ENCODE measurements at regions not wholly inside any gene's neighbourhood (a gene's known extent, or its start where the extent isn't known, plus 50 kb on each side); places are given as distances from the start of the nearest gene placed in this dataset.
A peak's percentile ranks its signal among the peaks of the same experiment; 100 is the strongest.
"Not testable (repeated sequence)": the region's sequence is repeated elsewhere in the genome, so short reads cannot be mapped to it uniquely, and the experiment has no call there.

DNA sequence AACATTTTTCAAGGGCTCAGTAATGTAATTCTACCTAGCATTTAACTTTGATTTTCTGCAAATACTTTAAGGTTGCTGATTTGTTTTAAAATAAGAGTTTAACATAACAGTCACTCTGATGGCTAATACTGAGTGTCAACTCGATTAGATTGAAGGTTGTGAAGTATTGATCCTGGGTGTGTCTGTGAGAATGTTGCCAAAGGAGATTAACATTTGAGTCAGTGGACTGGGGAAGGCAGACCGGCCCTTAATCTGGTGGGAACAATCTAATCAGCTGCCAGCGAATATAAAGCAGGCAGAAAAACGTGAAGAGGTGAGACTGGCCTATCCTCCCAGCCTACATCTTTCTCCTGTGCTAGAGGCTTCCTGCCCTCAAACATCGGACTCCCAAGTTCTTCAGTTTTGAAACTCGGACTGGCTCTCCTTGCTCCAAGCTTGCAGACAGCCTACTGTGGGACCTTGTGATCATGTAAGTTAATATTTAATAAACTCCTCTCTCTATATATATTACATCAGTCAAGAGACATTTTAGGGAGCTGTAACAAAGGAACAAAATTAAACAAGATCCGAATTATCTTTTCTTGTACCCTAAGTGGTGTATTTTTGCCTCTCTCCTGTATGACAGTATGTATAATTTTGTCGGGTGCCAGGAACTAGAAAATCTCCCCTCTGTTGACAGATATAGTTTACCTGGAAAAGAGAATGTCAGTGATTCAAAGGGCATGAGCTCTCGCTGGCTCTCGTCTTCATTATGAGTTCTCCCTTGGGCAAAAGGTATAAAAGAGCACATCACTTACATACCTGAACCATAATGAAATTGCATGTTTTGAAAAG is 576.1 kb downstream of the LRRC70 start:
- ATAC-seq: no peak
- intact Hi-C loops (cut with micrococcal nuclease): no loop called here
- no peak for DNase-seq

DNA sequence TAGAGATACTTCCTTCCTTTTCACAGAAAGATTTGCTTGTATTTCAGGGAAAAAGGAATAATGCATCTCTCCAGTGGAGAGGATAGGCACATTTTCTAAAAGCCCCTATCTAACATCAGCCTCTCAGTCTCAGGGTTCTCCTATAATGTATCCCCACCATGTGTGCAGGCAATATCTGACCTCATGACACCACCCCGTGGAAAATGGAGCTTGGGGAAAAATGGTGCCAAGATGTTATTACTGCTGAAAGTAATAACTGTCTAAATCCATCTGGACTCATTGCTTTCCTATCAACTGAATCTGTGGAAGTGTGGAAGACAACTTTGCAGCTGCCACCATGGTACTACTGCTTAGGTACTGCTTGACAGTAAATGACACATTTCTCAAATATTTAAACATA is 574.3 kb downstream of the LRRC70 start:
- no peak for ATAC-seq

DNA sequence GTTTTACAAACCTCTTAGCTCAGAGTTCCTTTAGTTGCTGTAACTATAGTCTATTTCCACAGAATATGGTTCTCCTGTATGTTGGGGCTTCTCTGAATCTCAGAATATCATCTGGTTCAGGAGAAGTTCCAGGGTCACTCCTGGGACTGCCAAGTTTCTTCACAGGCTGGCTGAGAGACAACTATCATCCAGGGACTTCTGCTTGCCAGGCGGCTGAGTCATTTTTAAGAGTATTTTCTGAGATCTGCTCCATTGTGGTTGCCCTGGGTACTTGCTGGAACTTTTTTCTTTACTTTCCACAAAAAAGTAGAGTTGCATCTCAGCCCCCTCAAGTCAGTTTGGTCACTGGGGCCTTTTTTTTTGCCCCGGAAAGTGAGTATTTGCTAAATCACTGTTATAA is 566.5 kb downstream of the LRRC70 start:
- intact Hi-C loops (cut with micrococcal nuclease): no loop called here
- DNase-seq: peak; percentile 22
- peak; percentile 44 for ATAC-seq

More for the DNA sequence above, 574.3 kb downstream of the LRRC70 start:
- no peak for DNase-seq
- intact Hi-C loops (cut with micrococcal nuclease): no loop called here

DNA sequence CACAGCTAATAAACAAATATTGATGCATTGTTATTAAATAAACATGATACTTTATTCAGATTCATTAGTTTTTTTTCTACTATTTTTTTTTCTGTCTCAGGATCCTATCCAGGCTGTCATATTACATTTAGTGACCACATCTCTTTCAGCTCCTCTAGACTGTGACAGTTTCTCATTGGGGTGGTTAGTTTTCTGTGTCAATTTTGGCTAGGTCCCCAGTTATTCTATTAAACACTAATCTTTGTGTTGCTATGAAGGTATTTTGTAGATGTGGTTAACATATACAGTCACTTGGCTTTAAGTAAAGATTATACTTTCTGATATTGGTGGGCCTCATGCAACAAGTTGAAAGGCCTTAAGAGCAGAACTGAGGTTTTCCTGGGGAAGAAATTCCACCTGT is 563.0 kb downstream of the LRRC70 start:
- DNase-seq (no peak), ATAC-seq (no peak)
- intact Hi-C loops (cut with micrococcal nuclease): no loop called here

DNA sequence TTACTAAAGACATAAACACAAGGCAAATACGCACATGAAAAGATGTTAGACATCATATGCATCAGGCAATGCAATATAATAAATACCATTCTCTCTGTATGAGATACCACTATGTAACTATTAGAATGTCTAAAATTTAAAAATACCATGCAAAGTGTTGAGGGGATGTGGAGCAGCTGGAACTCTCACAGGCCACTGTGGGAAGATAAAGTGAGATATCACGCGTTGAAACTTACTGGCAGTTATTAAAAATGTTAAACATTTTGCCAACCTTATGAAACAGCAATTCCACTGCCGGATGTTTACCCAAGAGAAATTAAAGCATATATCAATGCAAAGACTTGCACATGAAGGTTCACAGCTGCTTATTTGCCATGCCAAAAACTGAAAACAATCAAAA is 556.7 kb downstream of the LRRC70 start:
- intact Hi-C loops (cut with micrococcal nuclease): no loop called here
- ATAC-seq (no peak), DNase-seq (no peak)

DNA sequence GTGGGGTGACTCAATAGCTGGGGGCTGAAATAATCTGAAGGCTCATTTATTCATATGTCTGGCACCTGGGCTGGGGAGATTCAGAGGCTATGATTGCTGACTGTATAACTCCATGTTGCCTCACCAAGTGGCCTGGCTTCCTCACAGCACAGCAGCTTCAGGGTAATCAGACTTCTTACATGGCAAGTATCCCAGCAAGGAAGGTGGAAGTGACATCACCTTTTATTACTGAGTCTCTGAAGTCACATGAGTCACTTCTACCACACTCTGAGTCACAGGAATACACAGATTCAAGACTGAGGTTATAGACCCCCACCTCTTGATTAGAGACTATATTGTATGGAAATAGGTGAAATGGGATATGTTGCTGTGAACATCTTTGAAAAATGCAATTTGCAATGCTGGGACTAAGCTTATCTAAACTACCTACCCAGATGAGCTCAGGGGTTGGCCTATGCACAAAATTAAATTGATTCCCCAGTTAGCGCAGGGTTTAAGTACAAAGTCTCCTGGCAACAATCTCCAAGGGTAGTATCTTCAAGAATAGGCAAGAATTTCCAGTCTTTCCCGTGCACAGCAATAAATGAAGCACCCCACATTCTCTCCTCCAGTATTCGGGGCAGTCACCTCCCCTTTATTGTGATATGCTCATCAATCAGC is 553.1 kb downstream of the LRRC70 start:
- intact Hi-C loops (cut with micrococcal nuclease): no loop called here
- DNase-seq (no peak), ATAC-seq (no peak)

DNA sequence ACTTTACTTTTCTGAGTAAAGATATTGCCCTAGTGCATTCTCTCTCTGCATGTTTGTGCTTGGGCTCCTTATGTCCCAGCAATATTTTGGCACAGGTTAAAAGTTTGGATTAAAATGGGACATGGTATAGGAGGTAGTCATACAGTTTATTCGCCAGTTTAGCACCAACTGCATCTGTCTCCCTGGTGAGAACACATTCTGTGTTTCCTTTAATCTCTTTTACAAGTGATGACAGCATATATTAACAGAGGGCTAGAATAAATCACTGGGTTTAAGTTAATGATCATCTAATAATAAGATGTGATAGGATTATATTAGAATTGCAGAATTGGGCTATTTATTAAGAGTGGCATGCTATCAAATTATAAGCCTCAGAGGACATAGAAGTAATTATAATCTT is 550.1 kb downstream of the LRRC70 start:
- DNase-seq (no peak), ATAC-seq (no peak)
- intact Hi-C loops (cut with micrococcal nuclease): no loop called here

DNA sequence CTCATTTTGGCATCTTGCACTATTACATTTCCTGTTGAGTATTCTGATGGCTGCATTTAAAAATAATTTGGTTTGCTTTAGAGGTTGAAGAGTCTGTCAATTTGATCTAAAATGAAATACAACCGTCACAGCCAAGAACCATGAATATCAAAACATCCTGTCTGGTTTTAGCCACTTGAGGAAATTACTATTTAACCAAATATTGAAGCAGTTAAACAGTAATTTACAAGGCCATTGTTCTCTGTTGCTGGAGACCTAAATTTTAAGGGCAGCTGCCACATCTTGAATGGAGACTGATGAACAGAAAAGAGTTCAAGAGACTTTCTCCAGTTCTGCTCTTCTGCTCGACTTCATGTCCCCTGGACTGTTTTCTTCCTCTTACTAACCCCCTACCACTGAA is 549.4 kb downstream of the LRRC70 start:
- intact Hi-C loops (cut with micrococcal nuclease): no loop called here

DNA sequence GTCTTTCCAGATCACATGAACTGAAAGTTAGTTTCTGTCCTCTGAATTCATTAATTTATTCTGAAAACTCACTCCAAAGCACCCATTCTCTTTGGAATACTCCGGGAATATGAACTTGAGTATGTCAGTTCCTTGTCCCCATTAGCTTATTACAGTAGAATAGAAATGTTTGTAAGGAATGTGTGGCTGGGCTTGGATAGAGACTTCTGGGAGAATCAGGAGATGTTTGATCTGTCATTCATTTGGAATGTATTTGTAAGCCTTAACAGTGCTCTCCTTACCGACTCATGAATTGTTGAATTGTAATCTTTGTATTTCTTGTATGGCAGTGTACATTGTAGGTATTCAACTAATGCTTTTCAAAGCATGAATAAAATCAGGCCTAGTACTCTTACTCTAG is 548.4 kb downstream of the LRRC70 start:
- no peak for ATAC-seq

More for the DNA sequence above, 549.4 kb downstream of the LRRC70 start:
- DNase-seq: no peak
- ATAC-seq: no peak

DNA sequence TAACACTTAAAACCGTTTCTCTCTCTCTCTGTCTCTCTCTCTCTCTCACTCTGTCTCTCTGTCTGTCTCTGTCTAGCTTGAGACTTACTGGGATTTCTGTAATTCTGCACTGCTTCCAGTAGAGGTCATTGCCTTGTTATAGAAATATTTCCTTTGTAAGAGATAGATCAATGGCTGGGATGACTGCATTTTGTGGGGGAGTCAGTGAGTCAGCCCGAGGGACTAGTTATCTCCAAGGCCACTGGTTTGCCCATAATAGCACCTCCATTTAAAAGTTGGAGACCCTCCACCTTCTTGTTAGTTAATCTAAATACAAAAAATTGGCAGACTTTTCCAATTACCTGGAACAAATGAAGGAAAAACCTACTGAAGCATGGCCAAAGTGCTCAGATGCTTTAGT is 547.2 kb downstream of the LRRC70 start:
- ATAC-seq (no peak), DNase-seq (no peak)
- intact Hi-C loops (cut with micrococcal nuclease): no loop called here

More for the DNA sequence above, 548.4 kb downstream of the LRRC70 start:
- DNase-seq: no peak
- intact Hi-C loops (cut with micrococcal nuclease): no loop called here

DNA sequence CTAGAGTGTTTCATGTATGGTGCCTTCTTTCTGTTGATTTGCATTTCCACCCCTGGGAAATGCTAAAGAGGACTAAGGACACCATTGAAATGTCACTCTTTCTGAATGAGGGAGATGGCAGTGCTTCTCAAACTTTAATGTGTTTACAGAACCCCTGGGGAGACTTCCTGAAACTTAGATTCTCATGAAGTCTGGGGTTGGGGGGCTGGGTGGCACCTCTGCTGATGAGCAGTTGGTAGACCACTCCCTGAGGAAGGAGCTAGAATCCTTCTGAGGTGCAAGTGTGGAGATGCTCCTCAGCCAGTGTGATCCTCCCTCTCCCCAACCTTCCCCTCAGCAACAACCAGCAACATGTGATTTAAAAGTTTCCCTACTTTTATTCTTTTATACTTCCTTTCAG is 546.8 kb downstream of the LRRC70 start:
- intact Hi-C loops (cut with micrococcal nuclease): no loop called here
- DNase-seq (no peak), ATAC-seq (no peak)

DNA sequence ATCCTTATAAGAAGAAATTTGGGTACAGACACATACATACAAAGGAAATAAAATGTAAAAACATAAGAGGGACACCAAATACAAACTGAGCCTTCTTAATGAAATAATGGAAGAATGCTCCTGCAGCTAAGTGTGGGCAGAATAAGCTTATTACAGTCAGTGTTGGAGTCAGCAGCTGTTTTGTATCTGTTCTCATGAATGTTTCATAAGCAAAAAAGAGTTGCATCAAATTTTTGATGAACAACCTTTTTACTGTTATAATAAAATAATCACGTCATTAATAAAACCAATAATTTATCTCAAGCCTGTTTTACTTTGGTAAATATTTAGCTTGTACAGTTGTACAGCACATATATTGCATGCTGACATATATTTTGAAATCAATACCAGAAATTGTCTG is 545.6 kb downstream of the LRRC70 start:
- DNase-seq (no peak), ATAC-seq (no peak)
- intact Hi-C loops (cut with micrococcal nuclease): no loop called here

DNA sequence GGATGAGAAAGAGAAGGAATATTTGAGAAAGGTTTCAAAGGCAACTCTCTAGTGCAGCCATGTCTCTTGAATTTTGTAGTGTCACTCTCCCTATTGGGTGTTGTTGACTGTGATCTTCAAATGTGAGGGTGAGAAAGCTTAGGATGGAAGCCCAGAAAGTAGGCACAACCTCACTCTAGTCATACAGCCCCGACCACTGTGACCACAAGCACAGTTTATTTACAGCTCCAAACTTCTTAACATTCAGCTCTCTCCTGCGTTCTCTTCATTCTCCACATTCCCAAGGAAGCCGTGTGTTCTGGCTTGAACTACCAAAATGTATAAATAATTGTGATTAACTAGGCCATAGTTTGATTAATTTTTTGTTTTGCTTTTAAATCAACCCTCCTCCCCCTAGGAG is 542.9 kb downstream of the LRRC70 start:
- intact Hi-C loops (cut with micrococcal nuclease): no loop called here
- DNase-seq (no peak), ATAC-seq (no peak)

DNA sequence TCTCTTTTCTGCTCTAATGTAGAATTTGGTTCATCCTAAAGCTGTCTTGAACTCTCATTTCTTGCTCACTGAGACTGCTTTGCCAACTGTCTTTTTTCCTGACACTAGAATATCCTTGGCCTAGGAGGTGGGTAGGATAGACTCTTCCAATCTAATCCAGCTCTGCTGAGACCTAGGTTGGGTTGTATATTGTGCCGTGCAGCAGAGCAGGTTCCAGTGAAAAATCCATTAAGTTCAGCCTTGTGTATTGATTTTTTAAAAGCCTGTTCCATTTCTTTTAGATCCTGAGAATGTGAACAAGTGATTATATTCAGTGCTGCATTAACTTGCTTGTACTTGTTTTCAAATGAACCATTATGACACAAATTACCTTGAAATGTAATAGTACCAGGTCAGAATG is 539.6 kb downstream of the LRRC70 start:
- intact Hi-C loops (cut with micrococcal nuclease): no loop called here
- ATAC-seq: no peak
- DNase-seq: no peak

DNA sequence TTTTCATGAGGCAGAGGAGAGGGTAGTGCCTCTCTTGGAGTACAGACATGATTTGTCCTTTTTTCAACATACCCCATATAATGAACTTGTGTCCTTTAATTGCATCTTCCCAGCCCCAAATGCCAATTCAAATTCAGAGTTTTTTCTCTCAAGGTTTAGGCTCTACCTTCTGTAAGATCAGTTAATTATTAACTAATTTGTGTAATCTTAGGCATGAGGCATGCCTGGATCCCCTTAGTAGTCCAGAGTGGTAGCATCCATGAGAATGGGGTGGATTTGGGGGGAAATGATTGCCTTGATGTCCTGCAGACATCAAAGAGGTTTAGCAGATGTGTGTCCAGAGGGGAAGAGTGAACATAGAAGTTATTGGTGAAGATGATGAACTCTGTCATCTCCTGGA is 533.3 kb downstream of the LRRC70 start:
- ATAC-seq (no peak), DNase-seq (no peak)
- intact Hi-C loops (cut with micrococcal nuclease): no loop called here

DNA sequence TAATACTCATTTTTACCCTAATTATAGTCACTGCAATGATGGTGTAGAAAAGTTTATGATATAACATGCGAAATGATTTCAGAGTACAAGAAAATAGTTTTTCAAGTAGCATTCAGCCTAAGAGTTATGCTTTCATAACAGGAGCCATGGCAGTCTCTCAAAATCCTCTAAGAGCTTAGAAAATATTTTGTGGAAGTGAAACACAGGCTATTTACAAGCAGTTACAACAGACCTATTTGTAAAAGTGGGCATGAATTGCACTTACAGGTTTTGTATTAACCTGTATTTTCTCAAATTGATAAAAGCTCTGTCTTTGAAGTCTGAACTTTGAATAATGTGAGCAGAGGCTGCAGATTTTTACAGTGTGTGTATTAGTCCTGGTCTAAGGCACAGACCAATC is 523.3 kb downstream of the LRRC70 start:
- intact Hi-C loops (cut with micrococcal nuclease): no loop called here
- ATAC-seq: no peak

DNA sequence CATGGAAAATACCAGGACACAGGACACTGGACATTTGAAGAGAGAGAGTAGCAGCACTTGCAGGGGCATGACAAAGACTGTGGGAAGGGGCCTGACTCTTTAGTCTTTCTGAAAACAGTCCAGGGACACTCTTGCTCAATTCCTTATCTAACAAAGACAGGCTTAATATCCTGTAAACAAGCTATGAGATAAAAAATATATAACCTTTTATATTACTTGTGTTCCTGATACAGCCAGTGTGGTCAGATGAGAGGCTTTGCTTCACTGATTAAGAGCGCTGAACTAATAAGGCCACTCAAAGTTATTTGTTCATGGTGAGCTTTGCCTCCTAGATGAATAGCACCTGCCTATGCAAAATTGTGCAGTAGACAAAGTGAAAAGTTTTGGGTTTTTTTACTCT is 518.7 kb downstream of the LRRC70 start:
- intact Hi-C loops (cut with micrococcal nuclease): no loop called here
- DNase-seq (no peak), ATAC-seq (no peak)

More for the DNA sequence above, 523.3 kb downstream of the LRRC70 start:
- no peak for DNase-seq

DNA sequence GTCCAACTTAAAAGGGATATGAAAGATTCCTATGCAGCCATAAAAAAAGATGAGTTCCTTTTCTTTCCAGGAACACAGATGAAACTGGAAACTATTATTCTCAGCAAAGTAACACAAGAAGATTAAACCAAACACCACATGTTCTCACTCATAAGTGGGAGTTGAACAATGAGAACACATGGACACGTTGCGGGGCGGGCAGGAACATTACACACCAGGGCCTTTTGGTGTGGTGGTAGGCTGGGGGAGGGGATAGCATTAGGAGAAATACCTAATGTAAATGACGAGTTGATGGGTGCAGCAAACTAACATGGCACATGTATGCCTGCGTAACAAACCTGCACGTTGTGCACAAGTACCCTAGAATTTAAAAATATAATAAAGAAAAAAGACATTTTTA is 516.1 kb downstream of the LRRC70 start:
- no peak for DNase-seq
- intact Hi-C loops (cut with micrococcal nuclease): no loop called here
- no peak for ATAC-seq

DNA sequence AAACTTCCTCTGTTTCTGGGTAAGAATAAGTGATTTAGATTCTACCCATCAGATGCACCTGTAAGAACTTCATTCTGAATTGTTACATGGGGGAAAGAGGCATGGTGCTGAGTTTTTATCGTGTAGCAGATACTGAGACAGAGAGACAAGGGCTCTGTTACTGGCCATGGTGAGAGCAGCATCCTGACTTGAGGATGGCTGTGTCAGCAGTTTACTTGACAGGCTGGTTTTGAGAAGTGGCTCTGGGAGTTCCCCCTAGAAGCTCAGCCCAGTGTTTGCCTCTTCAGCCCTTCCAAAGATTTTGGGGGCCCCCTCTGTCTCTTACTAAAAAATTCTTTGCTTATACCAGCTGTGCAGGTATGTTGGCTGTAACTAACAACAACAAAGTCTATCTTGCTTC is 510.5 kb downstream of the LRRC70 start:
- DNase-seq (no peak), ATAC-seq (no peak)
- intact Hi-C loops (cut with micrococcal nuclease): no loop called here

DNA sequence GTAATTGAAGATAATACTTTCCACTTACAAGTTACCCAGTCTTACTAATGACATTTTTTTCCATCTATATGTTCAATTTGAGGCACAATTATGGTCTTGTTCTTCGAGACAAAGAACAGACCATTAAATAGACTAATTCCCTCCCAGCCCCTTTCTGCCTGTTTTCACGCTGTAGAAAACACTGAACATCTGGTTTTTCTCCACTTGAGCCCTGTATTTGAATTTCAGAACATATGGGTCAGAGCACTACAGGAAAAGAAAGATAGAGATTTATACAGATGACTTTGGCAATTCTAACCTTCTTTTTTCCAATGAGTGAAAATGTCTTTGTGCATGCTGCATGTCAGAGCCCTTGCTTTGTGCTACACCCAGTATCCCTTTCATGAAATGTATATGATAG is 506.9 kb downstream of the LRRC70 start:
- ATAC-seq (no peak), DNase-seq (no peak)
- intact Hi-C loops (cut with micrococcal nuclease): no loop called here

DNA sequence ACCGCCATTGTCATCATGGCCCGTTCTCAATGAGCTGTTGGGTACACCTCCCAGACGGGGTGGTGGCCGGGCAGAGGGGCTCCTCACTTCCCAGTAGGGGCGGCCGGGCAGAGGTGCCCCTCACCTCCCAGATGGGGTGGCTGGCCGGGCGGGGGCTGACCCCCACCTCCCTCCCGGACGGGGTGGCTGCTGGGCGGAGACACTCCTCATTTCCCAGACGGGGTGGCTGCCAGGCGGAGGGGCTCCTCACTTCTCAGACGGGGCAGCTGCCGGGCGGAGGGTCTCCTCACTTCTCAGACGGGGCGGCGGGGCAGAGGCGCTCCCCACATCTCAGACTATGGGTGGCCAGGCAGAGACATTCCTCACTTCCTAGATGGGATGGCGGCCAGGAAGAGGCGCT is 505.1 kb downstream of the LRRC70 start:
- intact Hi-C loops (cut with micrococcal nuclease); DNase-seq; ATAC-seq: not testable (repeated sequence)
